Stimulated activated CD8-positive, alpha-beta memory T cell treated with anti-CD3 and anti-CD28 coated beads, Interleukin-12 subunit alpha, Interleukin-12 subunit beta, amount 100 ng/mL, for 24 hours (primary cell): ENCODE measurements at regions not wholly inside any gene's neighbourhood (a gene's known extent, or its start where the extent isn't known, plus 50 kb on each side); places are given as distances from the start of the nearest gene placed in this dataset.
"Not testable (repeated sequence)": the region's sequence is repeated elsewhere in the genome, so short reads cannot be mapped to it uniquely, and the experiment has no call there.

Experiments
- DNase-seq: peaks from one replicate; pipeline ENCODE4 v3.0.0-alpha.2; 2020; ENCODE audit errors: extremely low read depth

DNA sequence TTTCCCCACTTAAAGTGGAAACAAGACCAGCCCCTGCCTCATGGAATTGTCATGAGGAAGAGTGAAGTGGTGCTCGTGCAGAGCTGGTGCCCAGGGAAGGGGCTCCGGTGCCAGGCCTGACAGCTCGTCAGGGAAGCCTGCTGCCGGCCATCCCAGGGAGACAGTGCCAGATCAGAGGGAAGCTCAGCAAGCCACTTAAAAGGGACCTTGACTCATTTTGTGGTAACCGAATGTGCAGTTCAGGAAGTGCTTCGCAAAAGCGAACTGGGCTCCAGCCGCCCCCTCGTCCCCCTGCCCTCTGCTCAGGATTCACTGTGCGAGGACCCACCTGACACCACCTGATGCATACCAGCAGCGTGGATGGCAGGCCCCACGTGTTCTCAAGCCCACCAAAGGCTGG is 209.6 kb upstream of the PLGLB2 start:
- not testable (repeated sequence) for DNase-seq

GRCh38 chr2:87539151-87539943 is 208.5 kb upstream of the PLGLB2 start:
- DNase-seq = not testable (repeated sequence)

GRCh38 chr2:87540242-87540641 is 207.6 kb upstream of the PLGLB2 start:
- not testable (repeated sequence) for DNase-seq

DNA sequence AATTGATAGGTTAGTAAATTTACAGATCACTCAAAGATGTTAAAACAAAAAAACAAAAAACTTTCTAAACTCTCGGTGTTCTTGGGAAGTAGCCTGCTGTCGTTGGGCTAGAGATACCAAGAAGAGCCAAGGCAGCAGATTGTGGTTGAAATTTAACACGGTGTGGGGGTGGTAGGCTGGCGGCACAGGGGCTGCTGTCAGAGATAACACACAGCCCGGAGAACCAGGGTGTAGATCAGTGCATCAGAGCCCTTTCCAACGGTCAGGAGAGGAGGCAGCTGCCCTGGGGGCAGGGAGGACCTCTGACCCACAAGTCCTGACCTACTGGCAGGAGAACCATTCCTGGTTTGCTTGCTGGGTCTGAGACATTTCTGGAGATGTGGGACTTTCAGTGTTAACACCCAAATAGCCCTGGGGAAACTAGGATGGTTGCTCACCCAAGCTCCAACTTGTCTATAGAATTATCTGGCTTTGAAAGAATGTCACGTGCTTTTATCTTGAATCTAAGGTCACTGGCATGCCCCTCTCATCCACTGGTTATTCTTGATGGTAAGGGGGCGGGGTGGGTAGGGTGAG is 205.2 kb upstream of the PLGLB2 start:
- DNase-seq = not testable (repeated sequence)

DNA sequence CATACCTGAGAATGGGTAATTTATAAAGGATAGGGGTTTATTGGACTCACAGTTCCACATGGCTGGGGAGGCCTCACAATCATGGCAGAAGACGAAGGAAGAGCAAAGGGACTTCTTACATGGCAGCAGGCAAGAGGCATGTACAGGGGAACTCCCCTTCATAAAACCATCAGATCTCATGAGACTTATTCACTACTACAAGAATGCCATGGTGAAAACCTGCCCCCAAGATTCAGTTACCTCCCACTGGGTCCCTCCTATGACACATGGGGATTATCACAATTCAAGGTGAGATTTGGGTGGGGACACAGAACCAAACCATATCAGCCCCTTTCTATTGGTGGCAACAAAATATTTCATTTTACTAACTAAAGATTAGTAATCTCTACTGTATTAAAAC is 204.1 kb upstream of the PLGLB2 start:
- DNase-seq = not testable (repeated sequence)

DNA sequence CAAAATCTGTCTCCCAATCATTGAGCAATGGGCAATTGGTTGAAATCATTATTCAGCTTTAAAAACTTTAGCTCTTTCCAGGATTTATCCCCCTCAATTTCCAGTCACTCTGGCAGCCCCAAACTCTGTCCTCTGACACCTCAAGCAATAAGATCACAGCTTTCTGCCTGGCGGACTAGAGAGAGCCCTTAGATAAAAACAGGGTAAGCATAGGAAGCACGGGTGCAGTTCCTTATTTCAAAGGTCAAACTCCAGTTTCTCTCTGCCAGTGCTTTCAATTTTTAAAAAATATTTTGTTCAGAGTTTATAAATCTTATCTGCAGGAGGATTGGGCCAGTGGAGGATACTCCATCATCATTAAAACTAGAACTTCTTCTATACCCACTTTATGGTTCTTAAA is 200.8 kb upstream of the PLGLB2 start:
- DNase-seq = not testable (repeated sequence)

DNA sequence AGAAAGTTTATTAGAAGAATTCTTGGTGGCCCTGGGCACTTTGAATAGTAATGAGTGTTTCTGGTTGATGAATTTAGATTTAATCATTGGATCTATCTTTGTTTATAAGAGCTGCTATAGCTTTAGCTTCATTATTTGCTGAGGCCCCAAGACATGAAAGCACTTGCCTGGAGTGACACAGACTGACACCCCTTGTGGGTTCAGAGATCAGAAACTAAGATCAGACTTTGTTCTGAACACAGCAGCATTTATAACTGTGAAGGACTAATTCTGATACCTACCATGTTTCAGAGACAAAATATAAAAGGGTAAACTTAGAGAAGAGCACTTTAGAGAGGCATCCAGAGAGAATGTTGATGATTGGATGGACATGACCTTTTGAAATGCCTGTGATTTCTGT is 199.9 kb upstream of the PLGLB2 start:
- not testable (repeated sequence) for DNase-seq

GRCh38 chr2:87548681-87549536 is 199.0 kb upstream of the PLGLB2 start:
- DNase-seq = not testable (repeated sequence)

GRCh38 chr2:87549561-87550202 is 198.2 kb upstream of the PLGLB2 start:
- not testable (repeated sequence) for DNase-seq

DNA sequence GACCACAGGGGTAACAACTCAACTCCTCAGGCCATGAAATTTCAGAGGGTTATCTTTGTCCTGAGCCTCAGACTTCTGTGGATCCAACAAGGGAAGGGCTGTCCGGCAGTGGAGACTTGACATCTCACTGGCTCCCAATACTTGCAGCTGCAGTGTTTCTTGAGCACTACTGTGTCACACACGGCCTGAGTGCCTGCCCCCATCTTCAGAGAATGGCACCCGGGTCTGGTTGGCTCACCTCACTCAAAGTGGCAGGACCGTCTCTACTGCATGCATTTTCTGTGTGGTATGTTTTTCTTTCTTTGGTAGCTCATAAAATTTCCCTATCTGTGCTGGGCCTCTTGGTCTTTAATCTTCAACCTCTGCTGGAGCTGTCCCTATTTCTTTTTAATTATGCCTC is 193.2 kb upstream of the PLGLB2 start:
- DNase-seq = not testable (repeated sequence)

DNA sequence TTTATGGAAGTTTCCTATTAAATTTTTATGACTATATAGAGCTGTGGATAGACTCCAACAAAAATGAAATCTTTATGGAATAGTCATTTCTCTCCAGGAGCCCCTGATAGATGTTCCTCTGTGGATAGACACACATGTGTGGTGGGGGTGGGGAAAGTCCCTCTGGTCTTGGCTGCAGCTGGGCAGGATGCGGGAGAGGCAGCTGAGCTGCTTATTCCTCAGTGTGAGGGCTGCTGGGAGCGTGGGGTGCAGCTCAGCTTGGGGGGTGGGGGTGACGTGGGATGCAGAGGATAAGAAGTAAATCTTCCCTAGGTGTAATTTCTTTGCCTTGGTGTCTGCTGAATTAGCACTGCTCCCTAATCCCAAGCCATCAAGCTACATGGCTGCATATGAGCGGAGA is 192.8 kb upstream of the PLGLB2 start:
- not testable (repeated sequence) for DNase-seq

DNA sequence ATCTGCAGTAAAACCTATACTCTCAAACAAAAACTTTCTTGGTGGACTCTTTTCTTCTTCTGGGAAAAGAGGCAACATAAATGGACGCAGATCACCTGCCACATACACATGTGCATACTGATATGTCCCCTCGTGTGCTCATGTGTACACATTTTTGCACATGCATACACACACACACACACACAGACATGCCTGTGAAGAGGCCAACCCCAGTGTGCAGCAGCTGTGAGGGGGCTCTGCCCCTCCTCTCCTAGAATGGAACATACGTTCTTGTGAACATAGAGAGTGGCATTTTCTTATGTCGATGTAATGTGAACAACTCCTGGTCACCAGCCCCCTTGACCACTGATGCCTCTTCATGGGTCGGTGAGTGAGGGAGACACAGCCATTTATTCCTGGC is 188.9 kb upstream of the PLGLB2 start:
- not testable (repeated sequence) for DNase-seq

- not testable (repeated sequence) for DNase-seq
Measured at GRCh38 chr2:87559735-87560134, 188.2 kb upstream of the PLGLB2 start.

GRCh38 chr2:87565116-87565515 is 182.8 kb upstream of the PLGLB2 start:
- DNase-seq = not testable (repeated sequence)

GRCh38 chr2:87566531-87566930 is 181.4 kb upstream of the PLGLB2 start:
- not testable (repeated sequence) for DNase-seq

GRCh38 chr2:87567093-87567492 is 180.8 kb upstream of the PLGLB2 start:
- DNase-seq = not testable (repeated sequence)

DNA sequence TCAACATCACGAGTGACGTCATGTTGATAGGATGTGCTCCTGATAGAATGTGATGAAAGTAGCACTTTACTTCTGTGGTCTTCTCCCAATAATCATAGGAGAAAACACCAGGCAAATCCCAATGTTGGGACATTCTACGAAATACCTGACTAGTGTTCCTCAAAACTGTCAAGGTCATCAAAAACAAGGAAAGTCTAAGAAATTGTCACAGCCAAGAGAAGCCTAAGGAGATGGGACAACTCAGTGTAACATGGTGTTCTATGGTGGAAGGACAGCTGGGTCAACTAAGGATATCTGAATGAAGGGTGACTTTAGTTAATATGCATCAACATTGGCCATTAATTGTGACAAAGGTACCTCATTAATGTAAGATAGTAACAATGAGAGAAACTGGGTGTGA is 180.0 kb upstream of the PLGLB2 start:
- DNase-seq = not testable (repeated sequence)

- DNase-seq = not testable (repeated sequence)
Measured at GRCh38 chr2:87568554-87569278, 179.2 kb upstream of the PLGLB2 start.

DNA sequence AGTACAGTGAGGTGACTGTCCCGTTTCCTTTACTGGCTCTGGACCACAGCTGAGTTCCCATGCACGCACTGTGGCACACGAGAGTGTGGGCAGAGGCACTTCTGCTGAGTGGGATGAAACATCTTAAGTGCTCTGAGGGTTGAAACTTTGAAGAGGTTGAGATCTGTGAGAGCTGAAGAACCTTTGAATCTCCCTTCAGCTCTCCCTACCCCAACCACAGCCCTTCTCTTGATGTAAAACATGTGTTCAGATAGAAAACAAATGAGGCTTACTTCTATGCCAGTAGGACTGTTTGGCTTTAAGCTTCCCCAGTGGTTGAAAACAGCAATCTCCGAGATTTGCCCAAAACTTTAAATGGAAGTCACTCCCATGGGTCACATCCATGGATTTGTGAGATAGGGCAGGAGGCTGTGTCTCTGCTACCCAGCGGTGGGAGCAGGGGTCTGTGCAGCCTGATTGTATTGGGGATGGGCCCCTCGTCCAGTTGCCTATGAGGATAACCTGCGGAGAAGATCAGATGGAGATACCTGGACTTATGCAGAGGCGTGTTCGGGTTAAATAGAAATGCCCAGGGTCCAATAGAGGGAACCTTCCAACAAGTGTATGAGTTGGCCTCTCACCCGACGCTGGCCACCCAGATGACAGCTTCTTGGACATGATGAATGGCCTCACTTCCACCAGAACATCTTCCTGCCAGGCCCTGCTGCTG is 178.0 kb upstream of the PLGLB2 start:
- not testable (repeated sequence) for DNase-seq

GRCh38 chr2:87571889-87572465 is 175.9 kb upstream of the PLGLB2 start:
- not testable (repeated sequence) for DNase-seq
